HCT116 (cell line): ENCODE measurements at regions not wholly inside any gene's neighbourhood (a gene's known extent, or its start where the extent isn't known, plus 50 kb on each side); places are given as distances from the start of the nearest gene placed in this dataset.

Experiments used
- ATAC-seq: fragments of 200-7000 bp; cut with Tn5 transposase; 2 replicates; pipeline ENCODE4 v1.9.1; 2020; ENCODE audit warnings: mild to moderate bottlenecking, moderate library complexity
- BruUV-seq: library from RNA; stranded (reverse); fragments of 400-500 nt; replicated peaks from 2 replicates; lab custom pipeline; 2021; lab: Mats Ljungman, UMichigan
- CTCF ChIA-PET: fragments of 300-600 bp; sonication (Branson Sonifier 250); formaldehyde crosslinking; loops from one replicate; lab custom pipeline; 2021; ENCODE audit warnings: antibody characterized with exemption; lab: Charles Lee
- POLR2A ChIA-PET: fragments of 300-600, 350-600 bp; sonication (Branson Sonifier 250); formaldehyde crosslinking; loops from one replicate; lab custom pipeline; 2021; ENCODE audit warnings: antibody characterized with exemption; lab: Charles Lee
- RAD21 ChIA-PET, 2 experiments: fragments of 300-600 bp; sonication (Branson Sonifier 250); formaldehyde crosslinking; loops; one replicate each; lab custom pipeline; 2023; ENCODE audit warnings: low total read pairs in 2 of 2; ENCODE audit not compliant: uncharacterized antibody in 2 of 2, unreplicated experiment in 2 of 2, low non-redundant PET in 1 of 2; lab: Charles Lee
- DNase-seq: peaks from one replicate; pipeline ENCODE4 v3.0.0-alpha.2; 2010; ENCODE audit warnings: low read depth, low spot score
- H2AFZ ChIP-seq: fragments of 200-600 bp; shearing (Covaris generic), sonication (generic); 2 replicates; pipeline ENCODE4 v1.6.1; 2017; ENCODE audit warnings: low read depth, mixed run types, mixed read lengths, antibody characterized with exemption, low read length; ENCODE audit not compliant: poor library complexity, severe bottlenecking
- H3K27ac ChIP-seq: 2 replicates; pipeline ENCODE4 v1.5.1; 2012; ENCODE audit warnings: low read depth, low read length
- H3K27me3 ChIP-seq: fragments of 200-600 bp; sonication (generic); 2 replicates; pipeline ENCODE4 v1.6.1; 2016; ENCODE audit warnings: mixed run types, low read length, mixed read lengths; ENCODE audit not compliant: insufficient read depth
- H3K36me3 ChIP-seq, 2 experiments: fragments of 200-500 bp in 1 of 2; fragments of 200-600 bp in 1 of 2; sonication (Bioruptor generic) in 1 of 2; sonication (generic) in 1 of 2; 2 replicates each; pipeline versions ENCODE4 v1.5.1 to v1.6.1; 2014 to 2016; ENCODE audit warnings: low read length in 2 of 2, inconsistent platforms in 1 of 2, mixed read lengths in 1 of 2, mixed run types in 1 of 2; ENCODE audit not compliant: insufficient read depth in 2 of 2, control insufficient read depth in 1 of 2
- H3K4me1 ChIP-seq, 2 experiments: fragments of 200-600 bp in 1 of 2; sonication (generic) in 1 of 2; 2 replicates each; pipeline versions ENCODE4 v1.5.1 to v1.6.1; 2012 to 2017; ENCODE audit warnings: low read length in 2 of 2, inconsistent platforms in 1 of 2, mild to moderate bottlenecking in 1 of 2, mixed read lengths in 1 of 2, mixed run types in 1 of 2, moderate library complexity in 1 of 2; ENCODE audit not compliant: insufficient read depth in 2 of 2, control insufficient read depth in 1 of 2
- H3K4me2 ChIP-seq: fragments of 200-600 bp; sonication (generic); 2 replicates; pipeline ENCODE4 v1.6.1; 2017; ENCODE audit warnings: mixed run types, low read length, mixed read lengths
- H3K4me3 ChIP-seq, 2 experiments: fragments of 200-600 bp in 1 of 2; sonication (generic) in 1 of 2; replicated peaks in 1 of 2; 2 replicates each; pipeline ENCODE4 v1.5.1; 2011 to 2016; ENCODE audit warnings: low read length in 2 of 2, control low read depth in 1 of 2, low read depth in 1 of 2, mild to moderate bottlenecking in 1 of 2, mixed read lengths in 1 of 2, mixed run types in 1 of 2
- H3K79me2 ChIP-seq: fragments of 200-600 bp; sonication (generic); 2 replicates; pipeline ENCODE4 v1.6.1; 2017; ENCODE audit warnings: mild to moderate bottlenecking, mixed run types, low read length, moderate library complexity, mixed read lengths; ENCODE audit not compliant: insufficient read depth
- H3K9ac ChIP-seq: fragments of 200-600 bp; sonication (generic); 2 replicates; pipeline ENCODE4 v1.6.1; 2016; ENCODE audit warnings: low read length, mixed read lengths
- H3K9me2 ChIP-seq: fragments of 200-600 bp; sonication (generic), shearing (Covaris generic); 2 replicates; pipeline ENCODE4 v1.6.1; 2017; ENCODE audit warnings: mixed run types, mild to moderate bottlenecking, moderate library complexity; ENCODE audit not compliant: insufficient read depth
- H3K9me3 ChIP-seq, 2 experiments: fragments of 200-500 bp in 1 of 2; fragments of 200-600 bp in 1 of 2; sonication (Bioruptor generic) in 1 of 2; sonication (generic) in 1 of 2; 2 replicates each; pipeline ENCODE4 v1.6.1; 2014 to 2017; ENCODE audit warnings: low read length in 2 of 2, mixed read lengths in 2 of 2, inconsistent platforms in 1 of 2, low read depth in 1 of 2, mild to moderate bottlenecking in 1 of 2, mixed run types in 1 of 2, moderate library complexity in 1 of 2; ENCODE audit not compliant: control insufficient read depth in 1 of 2, insufficient read depth in 1 of 2
- H4K20me1 ChIP-seq: fragments of 200-600 bp; sonication (generic), shearing (Covaris generic); 2 replicates; pipeline ENCODE4 v1.6.1; 2017; ENCODE audit warnings: mixed run types, mild to moderate bottlenecking, moderate library complexity; ENCODE audit not compliant: insufficient read depth
- CBX3 ChIP-seq: IDR thresholded peaks from 2 replicates; pipeline ENCODE4 v1.6.1; 2012; ENCODE audit warnings: low read depth
- CEBPB ChIP-seq: IDR thresholded peaks from 2 replicates; pipeline ENCODE4 v1.6.1; 2012; ENCODE audit warnings: low read depth
- EGR1 ChIP-seq: IDR thresholded peaks from 2 replicates; pipeline ENCODE4 v1.6.1; 2012; ENCODE audit warnings: low read depth
- EZH2phosphoT487 ChIP-seq: fragments of 200-600 bp; IDR thresholded peaks from 2 replicates; pipeline ENCODE4 v1.6.1; 2018; ENCODE audit warnings: antibody characterized with exemption, borderline replicate concordance
- FOSL1 ChIP-seq: IDR thresholded peaks from 2 replicates; pipeline ENCODE4 v1.6.1; 2012; ENCODE audit warnings: low read depth
- JUND ChIP-seq: IDR thresholded peaks from 2 replicates; pipeline ENCODE4 v1.6.1; 2012
- POLR2A ChIP-seq: IDR thresholded peaks from 2 replicates; pipeline ENCODE4 v1.7.0; 2011; ENCODE audit warnings: borderline replicate concordance; ENCODE audit not compliant: insufficient read depth, insufficient read length; ENCODE audit errors: extremely low read depth
- POLR2AphosphoS5 ChIP-seq: IDR thresholded peaks from 2 replicates; pipeline ENCODE4 v1.6.1; 2011; ENCODE audit warnings: mild to moderate bottlenecking, low read depth, low read length, moderate library complexity
- RAD21 ChIP-seq: IDR thresholded peaks from 2 replicates; pipeline ENCODE4 v1.6.1; 2012; ENCODE audit warnings: low read depth, mild to moderate bottlenecking
- SIN3A ChIP-seq: IDR thresholded peaks from 2 replicates; pipeline ENCODE4 v1.6.1; 2012; ENCODE audit warnings: low read depth
- SP1 ChIP-seq: IDR thresholded peaks from 2 replicates; pipeline ENCODE4 v1.6.1; 2012; ENCODE audit warnings: low read depth
- SRF ChIP-seq: IDR thresholded peaks from 2 replicates; pipeline ENCODE4 v1.6.1; 2012; ENCODE audit warnings: low read depth
- TCF7L2 ChIP-seq: IDR thresholded peaks from 2 replicates; pipeline ENCODE4 v1.7.0; 2011; ENCODE audit warnings: borderline replicate concordance, inconsistent platforms; ENCODE audit not compliant: insufficient read depth, insufficient read length; ENCODE audit errors: extremely low read depth
- YY1 ChIP-seq: IDR thresholded peaks from 2 replicates; pipeline ENCODE4 v1.6.1; 2011; ENCODE audit warnings: low read length, low read depth, moderate library complexity, mild to moderate bottlenecking; ENCODE audit not compliant: insufficient replicate concordance; ENCODE audit errors: extremely low read depth
- ZFX ChIP-seq: fragments of 450-650 bp; IDR thresholded peaks from 2 replicates; pipeline ENCODE4 v1.6.1; 2017
- ZNF274 ChIP-seq: fragments of 200-500 bp; sonication (Bioruptor generic); IDR thresholded peaks from 2 replicates; pipeline ENCODE4 v1.6.1; 2014; ENCODE audit warnings: mild to moderate bottlenecking, low read depth, low read length, inconsistent platforms
- intact Hi-C: fragments of 100-400 bp; cut with micrococcal nuclease; formaldehyde crosslinking; loops from 2 replicates; pipeline ENCODE4 v1.10.0; 2022
- TF ChIP-seq, protein P1 (sequence below): IDR thresholded peaks from 2 replicates; pipeline ENCODE4 v1.6.1; 2012; ENCODE audit warnings: low read depth
- TF ChIP-seq, protein P2 (sequence below): IDR thresholded peaks from 2 replicates; pipeline ENCODE4 v1.6.1; 2012
- TF ChIP-seq, protein P3 (sequence below): IDR thresholded peaks from 2 replicates; pipeline ENCODE4 v1.6.1; 2011; ENCODE audit warnings: mild to moderate bottlenecking, low read length, moderate library complexity; ENCODE audit not compliant: insufficient replicate concordance; ENCODE audit errors: extremely low read depth
- TF ChIP-seq, protein P4 (sequence below), 3 experiments: fragments of 200-600 bp in 1 of 3; sonication (generic) in 1 of 3; IDR thresholded peaks in 2 of 3; conservative IDR thresholded peaks in 1 of 3; 2 replicates each; pipeline ENCODE4 v1.5.1; 2012 to 2017; ENCODE audit warnings: low read depth in 2 of 3, low read length in 2 of 3, antibody characterized with exemption in 1 of 3, borderline replicate concordance in 1 of 3, control low read depth in 1 of 3, mild to moderate bottlenecking in 1 of 3, mixed read lengths in 1 of 3, mixed run types in 1 of 3, moderate library complexity in 1 of 3; ENCODE audit not compliant: insufficient read depth in 1 of 3

DNA sequence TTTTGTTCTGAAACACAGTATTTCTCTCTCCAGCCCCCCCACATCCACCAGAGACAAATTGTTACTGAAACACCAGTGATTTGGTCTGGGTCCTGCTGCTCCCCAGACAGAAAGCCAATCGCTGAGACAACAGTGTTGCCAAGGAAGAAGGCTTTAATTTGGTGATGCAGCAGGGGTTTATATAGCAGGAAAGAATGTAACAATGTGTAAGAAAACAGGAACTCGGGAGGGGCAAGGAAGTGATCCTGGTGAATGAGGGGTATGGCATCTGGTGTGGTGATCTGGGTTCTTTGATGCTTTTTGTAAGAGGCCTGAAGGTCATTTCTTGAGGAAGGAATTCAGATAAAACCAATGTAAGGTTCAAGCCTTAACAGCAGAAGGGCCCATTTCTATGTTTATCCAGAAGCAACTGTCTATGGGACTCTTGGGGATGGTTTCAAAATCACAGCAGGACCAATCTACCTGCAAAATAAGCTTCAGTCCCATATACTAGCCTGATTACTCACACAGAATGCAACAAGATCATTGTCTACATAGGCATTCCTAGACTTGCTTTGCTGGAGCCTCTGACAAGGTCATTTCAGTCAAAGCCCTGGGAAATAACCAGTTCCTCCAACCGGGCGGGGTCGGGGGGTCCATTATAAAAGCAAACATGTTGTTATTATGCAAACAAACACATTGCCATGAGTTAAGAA lies 445.2 kb upstream of the ZFP42 start:
- Histone ChIP-seq H3K4me1 (peaks cover 0 to 5% of the 10 kb centered on the region in 2 experiments; a peak in 1 of 4 replicates), H4K20me1 (no peaks in the 10 kb centered on the region), H3K79me2 (no peaks in the 10 kb centered on the region), H3K27ac (no peak overlapping the region), H3K4me3 (no peak overlapping the region), H3K9ac (no peak overlapping the region), H3K4me2 (no peak overlapping the region; the same call in 1 of the 2 replicates), H3K36me3 (no peaks in the 10 kb centered on the region), H2AFZ (no peak overlapping the region), H3K9me2 (no peaks in the 10 kb centered on the region), H3K9me3 (no peaks in the 10 kb centered on the region), H3K27me3 (no peaks in the 10 kb centered on the region)
- TF ChIP-seq FOSL1 (no peak), POLR2AphosphoS5 (no peak), CBX3 (no peak), EZH2phosphoT487 (no peak), CEBPB (no peak), POLR2A (no peak), EGR1 (no peak), RAD21 (no peak), ZNF274 (no peak), JUND (no peak), SIN3A (no peak), SP1 (no peak), SRF (no peak), ZFX (no peak), TCF7L2 (no peak), YY1 (no peak)
- TF ChIP-seq, protein P1, sequence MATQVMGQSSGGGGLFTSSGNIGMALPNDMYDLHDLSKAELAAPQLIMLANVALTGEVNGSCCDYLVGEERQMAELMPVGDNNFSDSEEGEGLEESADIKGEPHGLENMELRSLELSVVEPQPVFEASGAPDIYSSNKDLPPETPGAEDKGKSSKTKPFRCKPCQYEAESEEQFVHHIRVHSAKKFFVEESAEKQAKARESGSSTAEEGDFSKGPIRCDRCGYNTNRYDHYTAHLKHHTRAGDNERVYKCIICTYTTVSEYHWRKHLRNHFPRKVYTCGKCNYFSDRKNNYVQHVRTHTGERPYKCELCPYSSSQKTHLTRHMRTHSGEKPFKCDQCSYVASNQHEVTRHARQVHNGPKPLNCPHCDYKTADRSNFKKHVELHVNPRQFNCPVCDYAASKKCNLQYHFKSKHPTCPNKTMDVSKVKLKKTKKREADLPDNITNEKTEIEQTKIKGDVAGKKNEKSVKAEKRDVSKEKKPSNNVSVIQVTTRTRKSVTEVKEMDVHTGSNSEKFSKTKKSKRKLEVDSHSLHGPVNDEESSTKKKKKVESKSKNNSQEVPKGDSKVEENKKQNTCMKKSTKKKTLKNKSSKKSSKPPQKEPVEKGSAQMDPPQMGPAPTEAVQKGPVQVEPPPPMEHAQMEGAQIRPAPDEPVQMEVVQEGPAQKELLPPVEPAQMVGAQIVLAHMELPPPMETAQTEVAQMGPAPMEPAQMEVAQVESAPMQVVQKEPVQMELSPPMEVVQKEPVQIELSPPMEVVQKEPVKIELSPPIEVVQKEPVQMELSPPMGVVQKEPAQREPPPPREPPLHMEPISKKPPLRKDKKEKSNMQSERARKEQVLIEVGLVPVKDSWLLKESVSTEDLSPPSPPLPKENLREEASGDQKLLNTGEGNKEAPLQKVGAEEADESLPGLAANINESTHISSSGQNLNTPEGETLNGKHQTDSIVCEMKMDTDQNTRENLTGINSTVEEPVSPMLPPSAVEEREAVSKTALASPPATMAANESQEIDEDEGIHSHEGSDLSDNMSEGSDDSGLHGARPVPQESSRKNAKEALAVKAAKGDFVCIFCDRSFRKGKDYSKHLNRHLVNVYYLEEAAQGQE: no peak
- TF ChIP-seq, protein P2, sequence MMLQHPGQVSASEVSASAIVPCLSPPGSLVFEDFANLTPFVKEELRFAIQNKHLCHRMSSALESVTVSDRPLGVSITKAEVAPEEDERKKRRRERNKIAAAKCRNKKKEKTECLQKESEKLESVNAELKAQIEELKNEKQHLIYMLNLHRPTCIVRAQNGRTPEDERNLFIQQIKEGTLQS: no peak
- TF ChIP-seq, protein P3, sequence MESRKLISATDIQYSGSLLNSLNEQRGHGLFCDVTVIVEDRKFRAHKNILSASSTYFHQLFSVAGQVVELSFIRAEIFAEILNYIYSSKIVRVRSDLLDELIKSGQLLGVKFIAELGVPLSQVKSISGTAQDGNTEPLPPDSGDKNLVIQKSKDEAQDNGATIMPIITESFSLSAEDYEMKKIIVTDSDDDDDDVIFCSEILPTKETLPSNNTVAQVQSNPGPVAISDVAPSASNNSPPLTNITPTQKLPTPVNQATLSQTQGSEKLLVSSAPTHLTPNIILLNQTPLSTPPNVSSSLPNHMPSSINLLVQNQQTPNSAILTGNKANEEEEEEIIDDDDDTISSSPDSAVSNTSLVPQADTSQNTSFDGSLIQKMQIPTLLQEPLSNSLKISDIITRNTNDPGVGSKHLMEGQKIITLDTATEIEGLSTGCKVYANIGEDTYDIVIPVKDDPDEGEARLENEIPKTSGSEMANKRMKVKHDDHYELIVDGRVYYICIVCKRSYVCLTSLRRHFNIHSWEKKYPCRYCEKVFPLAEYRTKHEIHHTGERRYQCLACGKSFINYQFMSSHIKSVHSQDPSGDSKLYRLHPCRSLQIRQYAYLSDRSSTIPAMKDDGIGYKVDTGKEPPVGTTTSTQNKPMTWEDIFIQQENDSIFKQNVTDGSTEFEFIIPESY: no peak
- TF ChIP-seq, protein P4, sequence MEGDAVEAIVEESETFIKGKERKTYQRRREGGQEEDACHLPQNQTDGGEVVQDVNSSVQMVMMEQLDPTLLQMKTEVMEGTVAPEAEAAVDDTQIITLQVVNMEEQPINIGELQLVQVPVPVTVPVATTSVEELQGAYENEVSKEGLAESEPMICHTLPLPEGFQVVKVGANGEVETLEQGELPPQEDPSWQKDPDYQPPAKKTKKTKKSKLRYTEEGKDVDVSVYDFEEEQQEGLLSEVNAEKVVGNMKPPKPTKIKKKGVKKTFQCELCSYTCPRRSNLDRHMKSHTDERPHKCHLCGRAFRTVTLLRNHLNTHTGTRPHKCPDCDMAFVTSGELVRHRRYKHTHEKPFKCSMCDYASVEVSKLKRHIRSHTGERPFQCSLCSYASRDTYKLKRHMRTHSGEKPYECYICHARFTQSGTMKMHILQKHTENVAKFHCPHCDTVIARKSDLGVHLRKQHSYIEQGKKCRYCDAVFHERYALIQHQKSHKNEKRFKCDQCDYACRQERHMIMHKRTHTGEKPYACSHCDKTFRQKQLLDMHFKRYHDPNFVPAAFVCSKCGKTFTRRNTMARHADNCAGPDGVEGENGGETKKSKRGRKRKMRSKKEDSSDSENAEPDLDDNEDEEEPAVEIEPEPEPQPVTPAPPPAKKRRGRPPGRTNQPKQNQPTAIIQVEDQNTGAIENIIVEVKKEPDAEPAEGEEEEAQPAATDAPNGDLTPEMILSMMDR (IDR thresholded peaks at IDR 0.05 in 2 of 3, conservative IDR thresholded peaks at IDR 0.05 in 1 of 3; ENCODE audit: borderline replicate concordance in 1 of 3, insufficient read depth in 1 of 3, low read depth in 2 of 3, low read length in 2 of 3): no peak
- ChIA-PET RAD21 (no interaction called here), POLR2A (no interaction called here), CTCF (no interaction called here)
- ATAC-seq (no peak; the same call in 1 of the 2 replicates), DNase-seq (peak; percentile 7)
- BruUV-seq: no TSS peak
- intact Hi-C loops: no loop called here
